Vagina (tissue), 2 donors: ENCODE measurements at regions not wholly inside any gene's neighbourhood (a gene's known extent, or its start where the extent isn't known, plus 50 kb on each side); places are given as distances from the start of the nearest gene placed in this dataset.

Experiments
- POLR2A ChIP-seq, 2 donors: fragments of 450-650 bp; IDR thresholded peaks; one replicate each; pipeline ENCODE4 v1.6.1; 2017; ENCODE audit warnings: antibody characterized with exemption in 2 of 2, mild to moderate bottlenecking in 2 of 2, moderate library complexity in 2 of 2
- TF ChIP-seq, protein P1 (sequence below), 3 experiments: fragments of 450-650 bp in 2 of 3; fragments of 200-600 bp in 1 of 3; sonication (generic) in 1 of 3; IDR thresholded peaks; one replicate each; pipeline ENCODE4 v1.5.1; 2017 to 2019; ENCODE audit warnings: antibody characterized with exemption in 3 of 3, mild to moderate bottlenecking in 2 of 3, moderate library complexity in 2 of 3

DNA sequence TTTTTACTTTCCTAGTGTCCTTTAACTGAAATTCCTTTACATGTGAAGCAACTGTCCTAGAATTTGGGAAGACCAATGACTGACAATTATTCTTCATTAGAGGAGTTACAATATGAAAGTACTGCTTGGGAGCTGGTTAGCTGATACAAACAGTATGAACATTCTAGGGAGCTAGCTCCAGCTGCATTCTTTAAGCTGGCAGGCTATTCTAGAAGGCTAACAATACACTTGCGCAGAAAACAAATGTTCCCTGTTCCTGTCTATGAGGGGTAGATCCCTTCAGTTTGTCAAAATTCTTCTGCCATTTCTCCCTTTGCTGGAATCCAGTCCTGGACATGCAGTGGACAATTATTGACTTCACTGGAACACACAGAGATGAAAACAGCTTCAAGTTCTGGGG is 60.2 kb upstream of the NANOGP8 start:
- no peak for TF ChIP-seq POLR2A (IDR thresholded peaks at IDR 0.05)
- TF ChIP-seq, protein P1, sequence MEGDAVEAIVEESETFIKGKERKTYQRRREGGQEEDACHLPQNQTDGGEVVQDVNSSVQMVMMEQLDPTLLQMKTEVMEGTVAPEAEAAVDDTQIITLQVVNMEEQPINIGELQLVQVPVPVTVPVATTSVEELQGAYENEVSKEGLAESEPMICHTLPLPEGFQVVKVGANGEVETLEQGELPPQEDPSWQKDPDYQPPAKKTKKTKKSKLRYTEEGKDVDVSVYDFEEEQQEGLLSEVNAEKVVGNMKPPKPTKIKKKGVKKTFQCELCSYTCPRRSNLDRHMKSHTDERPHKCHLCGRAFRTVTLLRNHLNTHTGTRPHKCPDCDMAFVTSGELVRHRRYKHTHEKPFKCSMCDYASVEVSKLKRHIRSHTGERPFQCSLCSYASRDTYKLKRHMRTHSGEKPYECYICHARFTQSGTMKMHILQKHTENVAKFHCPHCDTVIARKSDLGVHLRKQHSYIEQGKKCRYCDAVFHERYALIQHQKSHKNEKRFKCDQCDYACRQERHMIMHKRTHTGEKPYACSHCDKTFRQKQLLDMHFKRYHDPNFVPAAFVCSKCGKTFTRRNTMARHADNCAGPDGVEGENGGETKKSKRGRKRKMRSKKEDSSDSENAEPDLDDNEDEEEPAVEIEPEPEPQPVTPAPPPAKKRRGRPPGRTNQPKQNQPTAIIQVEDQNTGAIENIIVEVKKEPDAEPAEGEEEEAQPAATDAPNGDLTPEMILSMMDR (IDR thresholded peaks at IDR 0.05): no peak
